ENCODE measurements at regions not wholly inside any gene's neighbourhood (a gene's known extent, or its start where the extent isn't known, plus 50 kb on each side); places are given as distances from the start of the nearest gene placed in this dataset.

- Mint-ChIP-seq H3K4me3 (no peak overlapping the region), H3K4me1 (no peaks in the 10 kb centered on the region), H3K27me3 (ENCODE audit: low read depth) (no peaks in the 10 kb centered on the region), H3K36me3 (ENCODE audit: low read depth) (peaks cover 6% of the 10 kb centered on the region), H3K9me3 (peaks cover 26% of the 10 kb centered on the region), H3K27ac (ENCODE audit: unreplicated experiment) (no peak overlapping the region)
- TF ChIP-seq, protein P1, sequence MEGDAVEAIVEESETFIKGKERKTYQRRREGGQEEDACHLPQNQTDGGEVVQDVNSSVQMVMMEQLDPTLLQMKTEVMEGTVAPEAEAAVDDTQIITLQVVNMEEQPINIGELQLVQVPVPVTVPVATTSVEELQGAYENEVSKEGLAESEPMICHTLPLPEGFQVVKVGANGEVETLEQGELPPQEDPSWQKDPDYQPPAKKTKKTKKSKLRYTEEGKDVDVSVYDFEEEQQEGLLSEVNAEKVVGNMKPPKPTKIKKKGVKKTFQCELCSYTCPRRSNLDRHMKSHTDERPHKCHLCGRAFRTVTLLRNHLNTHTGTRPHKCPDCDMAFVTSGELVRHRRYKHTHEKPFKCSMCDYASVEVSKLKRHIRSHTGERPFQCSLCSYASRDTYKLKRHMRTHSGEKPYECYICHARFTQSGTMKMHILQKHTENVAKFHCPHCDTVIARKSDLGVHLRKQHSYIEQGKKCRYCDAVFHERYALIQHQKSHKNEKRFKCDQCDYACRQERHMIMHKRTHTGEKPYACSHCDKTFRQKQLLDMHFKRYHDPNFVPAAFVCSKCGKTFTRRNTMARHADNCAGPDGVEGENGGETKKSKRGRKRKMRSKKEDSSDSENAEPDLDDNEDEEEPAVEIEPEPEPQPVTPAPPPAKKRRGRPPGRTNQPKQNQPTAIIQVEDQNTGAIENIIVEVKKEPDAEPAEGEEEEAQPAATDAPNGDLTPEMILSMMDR (conservative IDR thresholded peaks at IDR 0.05) = no peak
- no peak for DNase-seq (ENCODE audit: low read depth, low spot score)
Observed at GRCh38 chr12:24608108-24608507, 340.8 kb downstream of the BCAT1 start.

DNA sequence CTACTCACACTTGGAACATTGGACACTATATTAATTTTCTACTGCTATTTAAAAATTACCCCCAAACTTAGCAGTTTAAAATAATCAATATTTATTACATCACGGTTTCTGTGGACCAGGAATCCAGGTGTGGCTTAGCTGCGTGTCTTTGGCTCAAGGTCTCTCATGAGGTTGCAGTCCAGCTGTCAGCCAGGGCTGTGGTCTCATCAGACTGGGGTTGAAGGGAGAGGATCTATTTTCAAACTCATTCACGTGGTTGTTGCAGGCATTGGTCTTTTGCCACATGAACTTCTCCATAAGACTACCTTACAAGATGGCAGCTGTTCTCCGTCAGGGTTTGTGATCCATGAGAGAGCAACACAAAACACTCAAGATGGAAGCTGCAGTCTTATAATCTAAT is 343.0 kb downstream of the BCAT1 start:
- no peaks in the 10 kb centered on the region for H3K27me3 Mint-ChIP-seq (ENCODE audit: low read depth)
- no peak overlapping the region for H3K4me3 Mint-ChIP-seq
- peaks cover 20% of the 10 kb centered on the region for H3K9me3 Mint-ChIP-seq
- peaks cover 1% of the 10 kb centered on the region for H3K4me1 Mint-ChIP-seq
- TF ChIP-seq, protein P1 (conservative IDR thresholded peaks at IDR 0.05) = no peak
- no peak overlapping the region for H3K27ac Mint-ChIP-seq (ENCODE audit: unreplicated experiment)
- peaks cover 6% of the 10 kb centered on the region for H3K36me3 Mint-ChIP-seq (ENCODE audit: low read depth)
- DNase-seq (ENCODE audit: low read depth, low spot score) = no peak

GRCh38 chr12:24605466-24605865 is 343.4 kb downstream of the BCAT1 start:
- TF ChIP-seq, protein P1 (conservative IDR thresholded peaks at IDR 0.05) = no peak

DNA sequence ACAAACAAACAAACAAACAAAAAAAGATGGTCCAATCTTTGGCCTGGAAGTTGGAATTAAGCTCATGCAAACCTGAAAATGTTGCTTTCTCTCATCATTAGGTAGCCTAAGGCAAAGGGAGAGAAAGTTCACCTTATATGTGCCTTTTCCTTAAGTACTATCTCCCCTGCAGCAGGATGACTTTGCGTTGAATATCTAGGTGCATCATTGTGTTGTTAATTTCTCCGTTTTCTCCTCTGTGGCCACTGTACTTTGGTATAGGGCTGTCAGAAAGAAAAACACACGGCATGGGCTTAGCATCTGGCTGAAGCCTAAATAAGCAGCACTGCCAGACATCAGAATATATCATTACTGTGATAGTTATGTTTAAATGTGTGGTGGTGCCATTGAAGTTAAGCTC is 345.5 kb downstream of the BCAT1 start:
- Mint-ChIP-seq H3K36me3 (ENCODE audit: low read depth) (no peaks in the 10 kb centered on the region), H3K4me3 (no peak overlapping the region), H3K27me3 (ENCODE audit: low read depth) (no peaks in the 10 kb centered on the region), H3K27ac (ENCODE audit: unreplicated experiment) (no peak overlapping the region), H3K9me3 (peaks cover 13% of the 10 kb centered on the region), H3K4me1 (peaks cover 4% of the 10 kb centered on the region)
- TF ChIP-seq, protein P1 (conservative IDR thresholded peaks at IDR 0.05) = no peak
- no peak for DNase-seq (ENCODE audit: low read depth, low spot score)

More at GRCh38 chr12:24605466-24605865, 343.4 kb downstream of the BCAT1 start:
- peaks cover 17% of the 10 kb centered on the region for H3K9me3 Mint-ChIP-seq
- DNase-seq (ENCODE audit: low read depth, low spot score) = no peak
- H3K27ac Mint-ChIP-seq (ENCODE audit: unreplicated experiment) = no peak overlapping the region
- peaks cover 4% of the 10 kb centered on the region for H3K36me3 Mint-ChIP-seq (ENCODE audit: low read depth)
- H3K27me3 Mint-ChIP-seq (ENCODE audit: low read depth) = no peaks in the 10 kb centered on the region
- no peak overlapping the region for H3K4me3 Mint-ChIP-seq
- peaks cover 4% of the 10 kb centered on the region for H3K4me1 Mint-ChIP-seq

GRCh38 chr12:24600996-24601395 is 347.9 kb downstream of the BCAT1 start:
- Mint-ChIP-seq H3K36me3 (ENCODE audit: low read depth) (no peaks in the 10 kb centered on the region), H3K27me3 (ENCODE audit: low read depth) (no peaks in the 10 kb centered on the region), H3K4me1 (peaks cover 14% of the 10 kb centered on the region), H3K4me3 (no peak overlapping the region), H3K9me3 (peaks cover 6% of the 10 kb centered on the region), H3K27ac (ENCODE audit: unreplicated experiment) (no peak overlapping the region)
- no peak for DNase-seq (ENCODE audit: low read depth, low spot score)
- TF ChIP-seq, protein P1 (conservative IDR thresholded peaks at IDR 0.05) = no peak

DNA sequence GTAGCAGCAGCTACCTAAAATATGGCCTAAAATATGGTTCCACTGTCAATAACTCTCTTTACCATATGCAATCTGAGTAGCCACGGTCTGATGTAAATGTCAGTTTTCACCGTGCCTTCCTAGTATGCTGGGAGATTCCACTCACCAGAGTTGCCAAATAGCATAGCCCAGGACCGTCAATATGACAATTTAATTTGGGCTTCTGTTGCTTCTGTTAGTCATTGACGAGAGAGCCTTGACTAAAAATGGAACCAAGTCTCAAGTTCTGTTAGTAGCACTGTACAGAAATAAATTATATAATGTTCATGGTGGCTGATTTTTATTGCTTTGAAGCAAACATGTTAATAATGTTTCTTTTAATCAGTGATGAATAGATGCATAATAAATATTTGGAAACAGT is 348.4 kb downstream of the BCAT1 start:
- H3K27ac Mint-ChIP-seq (ENCODE audit: unreplicated experiment) = no peak overlapping the region
- H3K27me3 Mint-ChIP-seq (ENCODE audit: low read depth) = no peaks in the 10 kb centered on the region
- peaks cover 6% of the 10 kb centered on the region for H3K9me3 Mint-ChIP-seq
- TF ChIP-seq, protein P1 (conservative IDR thresholded peaks at IDR 0.05) = no peak
- H3K36me3 Mint-ChIP-seq (ENCODE audit: low read depth) = no peaks in the 10 kb centered on the region
- no peak for DNase-seq (ENCODE audit: low read depth, low spot score)
- H3K4me1 Mint-ChIP-seq = peaks cover 17% of the 10 kb centered on the region
- no peak overlapping the region for H3K4me3 Mint-ChIP-seq
